ENCODE measurements at regions not wholly inside any gene's neighbourhood (a gene's known extent, or its start where the extent isn't known, plus 50 kb on each side); places are given as distances from the start of the nearest gene placed in this dataset.
A peak's percentile ranks its signal among the peaks of the same experiment; 100 is the strongest.

- H3K4me3 ChIP-seq: no peak overlapping the region
- peaks cover 5% of the 10 kb centered on the region for H3K4me1 ChIP-seq
- H3K27ac ChIP-seq: no peak overlapping the region
- 81 to 93% methylated on average over 5 of the region's 5 CpGs for WGBS, 2 donors
- H3K27me3 ChIP-seq: no peaks in the 10 kb centered on the region
- H3K9me3 ChIP-seq: no peaks in the 10 kb centered on the region
- DNase-seq: no peak
- TF ChIP-seq POLR2A (IDR thresholded peaks at IDR 0.05) (no peak), CTCF (IDR thresholded peaks at IDR 0.05) (no peak)
- no peaks in the 10 kb centered on the region for H3K36me3 ChIP-seq (ENCODE audit: low read depth, missing control alignments)
- intact Hi-C loops (cut with DNase I; ENCODE audit: low total_unique reads): loop anchor here (5.0 kb wide), 1 partner anchor 230 kb away; no protein-coding TSS in a partner anchor
These were observed 62.2 kb upstream of the KLHL31 start for GRCh38 chr6:53727748-53728147.

- intact Hi-C loops (cut with DNase I; ENCODE audit: low total_unique reads): loop anchor here (5.0 kb wide), 1 partner anchor 229 kb away; no protein-coding TSS in a partner anchor
- TF ChIP-seq CTCF (IDR thresholded peaks at IDR 0.05): peak; percentile 67 to 94 (median 87)
- no peak for TF ChIP-seq POLR2A (IDR thresholded peaks at IDR 0.05)
- Histone ChIP-seq H3K27me3 (no peaks in the 10 kb centered on the region), H3K4me1 (peaks cover 3% of the 10 kb centered on the region), H3K36me3 (ENCODE audit: low read depth, missing control alignments) (no peaks in the 10 kb centered on the region), H3K27ac (no peak overlapping the region), H3K9me3 (no peaks in the 10 kb centered on the region), H3K4me3 (no peak overlapping the region)
- 29 to 34% methylated on average over 18 of the region's 18 CpGs for WGBS, 2 donors
- peak; percentile 86 for DNase-seq
These were observed 60.4 kb upstream of the KLHL31 start for GRCh38 chr6:53725791-53726575.

- intact Hi-C loops (cut with DNase I; ENCODE audit: low total_unique reads): no loop called here
- H3K27ac ChIP-seq: no peak overlapping the region
- no peak for TF ChIP-seq CTCF (IDR thresholded peaks at IDR 0.05)
- no peak for TF ChIP-seq POLR2A (IDR thresholded peaks at IDR 0.05)
These were observed 58.9 kb upstream of the KLHL31 start for GRCh38 chr6:53724501-53724900.

GRCh38 chr6:53723331-53723730, 57.8 kb upstream of the KLHL31 start:
- Histone ChIP-seq H3K27me3 (no peaks in the 10 kb centered on the region), H3K4me3 (no peak overlapping the region), H3K9me3 (no peaks in the 10 kb centered on the region), H3K36me3 (ENCODE audit: low read depth, missing control alignments) (no peaks in the 10 kb centered on the region), H3K27ac (no peak overlapping the region), H3K4me1 (no peaks in the 10 kb centered on the region)
- intact Hi-C loops (cut with DNase I; ENCODE audit: low total_unique reads): no loop called here
- TF ChIP-seq POLR2A (IDR thresholded peaks at IDR 0.05) (no peak), CTCF (IDR thresholded peaks at IDR 0.05) (no peak)
- WGBS, 2 donors: 67 to 100% methylated on average over 1 of the region's 1 CpG
- DNase-seq: no peak

More at GRCh38 chr6:53724501-53724900, 58.9 kb upstream of the KLHL31 start:
- no peaks in the 10 kb centered on the region for H3K4me1 ChIP-seq
- H3K4me3 ChIP-seq: no peak overlapping the region
- H3K27me3 ChIP-seq: no peaks in the 10 kb centered on the region
- 71 to 88% methylated on average over 1 of the region's 1 CpG for WGBS, 2 donors
- no peaks in the 10 kb centered on the region for H3K9me3 ChIP-seq
- no peaks in the 10 kb centered on the region for H3K36me3 ChIP-seq (ENCODE audit: low read depth, missing control alignments)
- DNase-seq: no peak

GRCh38 chr6:53721766-53722165, 56.2 kb upstream of the KLHL31 start:
- no peaks in the 10 kb centered on the region for H3K9me3 ChIP-seq
- H3K27ac ChIP-seq: no peak overlapping the region
- no peak for TF ChIP-seq POLR2A (IDR thresholded peaks at IDR 0.05)
- WGBS, 2 donors: 25 to 69% methylated on average over 2 of the region's 2 CpGs
- no peak for DNase-seq
- H3K36me3 ChIP-seq (ENCODE audit: low read depth, missing control alignments): no peaks in the 10 kb centered on the region
- intact Hi-C loops (cut with DNase I; ENCODE audit: low total_unique reads): no loop called here
- no peak overlapping the region for H3K4me3 ChIP-seq
- H3K27me3 ChIP-seq: no peaks in the 10 kb centered on the region
- no peaks in the 10 kb centered on the region for H3K4me1 ChIP-seq

Measured in testis (tissue), 2 donors.